GM10248 (cell line): ENCODE measurements at regions not wholly inside any gene's neighbourhood (a gene's known extent, or its start where the extent isn't known, plus 50 kb on each side); places are given as distances from the start of the nearest gene placed in this dataset.
"Not testable (repeated sequence)": the region's sequence is repeated elsewhere in the genome, so short reads cannot be mapped to it uniquely, and the experiment has no call there.

Experiments
- CTCF ChIA-PET: fragments of 300-600 bp; sonication (Branson Sonifier 250); formaldehyde crosslinking; extraction: SDS; loops from one replicate; lab custom pipeline; 2021; ENCODE audit warnings: antibody characterized with exemption; lab: Yijun Ruan, JAX
- POLR2A ChIA-PET: fragments of 350-650 bp; sonication (Branson Sonifier 250); formaldehyde crosslinking; extraction: SDS; loops from one replicate; lab custom pipeline; 2020; ENCODE audit warnings: antibody characterized with exemption; lab: Yijun Ruan, JAX
- DNase-seq: peaks from one replicate; pipeline ENCODE4 v3.0.0; 2012; ENCODE audit errors: extremely low spot score
- CTCF ChIP-seq: IDR thresholded peaks from 2 replicates; pipeline ENCODE4 v1.5.1; 2012; ENCODE audit warnings: mild to moderate bottlenecking, low read depth; ENCODE audit errors: extremely low read depth, missing control alignments, control extremely low read depth

GRCh38 chr14:27727251-27727770 lies 1039.3 kb upstream of the FOXG1 start:
- TF ChIP-seq CTCF: no peak
- no peak for DNase-seq
- ChIA-PET CTCF (no interaction called here), POLR2A (no interaction called here)

GRCh38 chr14:27730204-27730603 lies 1036.4 kb upstream of the FOXG1 start:
- no peak for TF ChIP-seq CTCF
- ChIA-PET POLR2A (no interaction called here), CTCF (no interaction called here)
- no peak for DNase-seq

- CTCF ChIA-PET: no interaction called here
- DNase-seq: no peak
- no peak for TF ChIP-seq CTCF
- POLR2A ChIA-PET: no interaction called here
These were observed 1026.9 kb upstream of the FOXG1 start for GRCh38 chr14:27739657-27740156.

- DNase-seq: no peak
- no peak for TF ChIP-seq CTCF
- ChIA-PET POLR2A (no interaction called here), CTCF (no interaction called here)
These were observed 1016.5 kb upstream of the FOXG1 start for GRCh38 chr14:27750114-27750513.

- POLR2A ChIA-PET, DNase-seq, CTCF ChIA-PET: not testable (repeated sequence)
These were observed 1008.9 kb upstream of the FOXG1 start for GRCh38 chr14:27757642-27758041.

GRCh38 chr14:27760367-27760766 lies 1006.2 kb upstream of the FOXG1 start:
- CTCF ChIA-PET, DNase-seq, POLR2A ChIA-PET: not testable (repeated sequence)

GRCh38 chr14:27799066-27800028 lies 967.2 kb upstream of the FOXG1 start:
- CTCF ChIA-PET, DNase-seq, POLR2A ChIA-PET: not testable (repeated sequence)

- DNase-seq, CTCF ChIA-PET, POLR2A ChIA-PET: not testable (repeated sequence)
These were observed 948.7 kb upstream of the FOXG1 start for GRCh38 chr14:27817746-27818430.

GRCh38 chr14:27826149-27826548 lies 940.4 kb upstream of the FOXG1 start:
- DNase-seq, POLR2A ChIA-PET, CTCF ChIA-PET: not testable (repeated sequence)

GRCh38 chr14:27831978-27832377 lies 934.6 kb upstream of the FOXG1 start:
- CTCF ChIA-PET: not testable (repeated sequence)

GRCh38 chr14:27833001-27833400 lies 933.6 kb upstream of the FOXG1 start:
- CTCF ChIA-PET, POLR2A ChIA-PET, DNase-seq: not testable (repeated sequence)

More at GRCh38 chr14:27831978-27832377, 934.6 kb upstream of the FOXG1 start:
- POLR2A ChIA-PET, DNase-seq: not testable (repeated sequence)
